ENCODE measurements at regions not wholly inside any gene's neighbourhood (a gene's known extent, or its start where the extent isn't known, plus 50 kb on each side); places are given as distances from the start of the nearest gene placed in this dataset.
"Not testable (repeated sequence)": the region's sequence is repeated elsewhere in the genome, so short reads cannot be mapped to it uniquely, and the experiment has no call there.

GRCh38 chr1:121445679-121446078 lies 260.9 kb downstream of the SRGAP2C start (continued):
- TF ChIP-seq ZBTB11 (CRISPR knock-in tag; IDR thresholded peaks at IDR 0.05), result no peak
- TF ChIP-seq USF2 (IDR thresholded peaks at IDR 0.05; ENCODE audit: borderline replicate concordance, low read depth, low read length), result no peak
- TF ChIP-seq BCL11A (IDR thresholded peaks at IDR 0.05; ENCODE audit: low read depth, low read length), result no peak

GRCh38 chr1:121447280-121447923 lies 262.6 kb downstream of the SRGAP2C start:
- POLR2A ChIA-PET; H3K27ac ChIP-seq (ENCODE audit: control insufficient read depth, insufficient read depth); RAD21 ChIA-PET (ENCODE audit: unreplicated experiment); H3K27me3 ChIP-seq (replicated peaks in 1 of 2; ENCODE audit: control insufficient read depth in 2 of 2, insufficient read depth in 2 of 2, low read length in 1 of 2); H3K4me1 ChIP-seq (ENCODE audit: control insufficient read depth, insufficient read depth, low read length); BruUV-seq (replicated peaks); H3K79me2 ChIP-seq (ENCODE audit: control insufficient read depth, insufficient read depth, low read length); DNase-seq (ENCODE audit: low read depth, low spot score); H2AFZ ChIP-seq (ENCODE audit: control insufficient read depth, low read depth, low read length); in situ Hi-C loops (cut with MboI); H3K36me3 ChIP-seq (ENCODE audit: control insufficient read depth in 2 of 2, insufficient read depth in 2 of 2, low read length in 1 of 2); H3K4me3 ChIP-seq; H3K4me2 ChIP-seq (ENCODE audit: control insufficient read depth, insufficient read depth); intact Hi-C loops (cut with micrococcal nuclease; ENCODE audit: unreplicated experiment); SMC1A ChIA-PET (ENCODE audit: uncharacterized antibody, unreplicated experiment); H3K9me3 ChIP-seq (replicated peaks; ENCODE audit: control insufficient read depth, insufficient read depth, low read length); FAIRE-seq; H4K20me1 ChIP-seq (ENCODE audit: control insufficient read depth, insufficient read depth); H3K9ac ChIP-seq (ENCODE audit: control insufficient read depth, insufficient read depth, low read length); ATAC-seq: not testable (repeated sequence)
- WGBS (ENCODE audit: insufficient coverage, insufficient replicate concordance, low lambda C conversion rate, missing lambda C conversion rate), result 7% methylated on average over 1 of the region's 1 CpG
- CTCF ChIA-PET, result interaction anchor here (2.3 kb wide), 1 partner anchor 12 kb away, joined by 6 read pairs; no protein-coding TSS in a partner anchor
- TF ChIP-seq CTCF (IDR thresholded peaks at IDR 0.05 in 2 of 3, conservative IDR thresholded peaks at IDR 0.05 in 1 of 3; ENCODE audit: control insufficient read depth in 2 of 3, extremely low read depth in 1 of 3, insufficient read depth in 1 of 3, low read depth in 3 of 3, low read length in 3 of 3), result peak in 2 of 3 experiments; percentile 7 to 12; a peak in 2 of 6 replicates

GRCh38 chr1:121448064-121448463 lies 263.3 kb downstream of the SRGAP2C start:
- POLR2A ChIA-PET; H3K9ac ChIP-seq (ENCODE audit: control insufficient read depth, insufficient read depth, low read length): not testable (repeated sequence)
- SMC1A ChIA-PET (ENCODE audit: uncharacterized antibody, unreplicated experiment), result interaction anchor here (0.7 kb wide), 1 partner anchor 401 kb away, joined by 3 read pairs; no protein-coding TSS in a partner anchor

More at GRCh38 chr1:121448064-121448463, 263.3 kb downstream of the SRGAP2C start:
- H3K79me2 ChIP-seq (ENCODE audit: control insufficient read depth, insufficient read depth, low read length); RAD21 ChIA-PET (ENCODE audit: unreplicated experiment); DNase-seq (ENCODE audit: low read depth, low spot score); H3K4me1 ChIP-seq (ENCODE audit: control insufficient read depth, insufficient read depth, low read length); BruUV-seq (replicated peaks); H3K9me3 ChIP-seq (replicated peaks; ENCODE audit: control insufficient read depth, insufficient read depth, low read length); FAIRE-seq; H3K27ac ChIP-seq (ENCODE audit: control insufficient read depth, insufficient read depth); in situ Hi-C loops (cut with MboI); H3K4me2 ChIP-seq (ENCODE audit: control insufficient read depth, insufficient read depth); intact Hi-C loops (cut with micrococcal nuclease; ENCODE audit: unreplicated experiment); H4K20me1 ChIP-seq (ENCODE audit: control insufficient read depth, insufficient read depth); ATAC-seq; H3K36me3 ChIP-seq (ENCODE audit: control insufficient read depth in 2 of 2, insufficient read depth in 2 of 2, low read length in 1 of 2); H2AFZ ChIP-seq (ENCODE audit: control insufficient read depth, low read depth, low read length); H3K27me3 ChIP-seq (replicated peaks in 1 of 2; ENCODE audit: control insufficient read depth in 2 of 2, insufficient read depth in 2 of 2, low read length in 1 of 2); H3K4me3 ChIP-seq: not testable (repeated sequence)
- WGBS (ENCODE audit: insufficient coverage, insufficient replicate concordance, low lambda C conversion rate, missing lambda C conversion rate), result 68% methylated on average over 3 of the region's 3 CpGs
- CTCF ChIA-PET, result interaction anchor here (0.7 kb wide), 1 partner anchor 11 kb away, joined by 6 read pairs; no protein-coding TSS in a partner anchor
